AG04450 (cell line): ENCODE measurements at regions not wholly inside any gene's neighbourhood (a gene's known extent, or its start where the extent isn't known, plus 50 kb on each side); places are given as distances from the start of the nearest gene placed in this dataset.
A peak's percentile ranks its signal among the peaks of the same experiment; 100 is the strongest.

Experiments
- CTCF ChIA-PET: fragments of 300-600, 350-600 bp; formaldehyde crosslinking; extraction: SDS; loops from one replicate; lab custom pipeline; 2022; ENCODE audit warnings: antibody characterized with exemption, inconsistent platforms; lab: Charles Lee
- POLR2A ChIA-PET: fragments of 350-600 bp; formaldehyde crosslinking; extraction: SDS; loops from one replicate; lab custom pipeline; 2021; ENCODE audit warnings: antibody characterized with exemption, inconsistent platforms; lab: Yijun Ruan, JAX
- DNase-seq: peaks from one replicate; pipeline ENCODE4 v3.0.0-alpha.2; 2011; ENCODE audit warnings: low read depth, low spot score
- H3K27ac ChIP-seq: one replicate; pipeline ENCODE4 v1.5.1; 2012; ENCODE audit warnings: low read depth, low read length, control low read depth
- H3K27me3 ChIP-seq: one replicate; pipeline ENCODE4 v1.6.0; 2012; ENCODE audit warnings: low read length; ENCODE audit not compliant: control insufficient read depth, insufficient read depth
- H3K4me3 ChIP-seq: 2 replicates; pipeline ENCODE4 v1.5.1; 2011; ENCODE audit warnings: mild to moderate bottlenecking, low read depth, low read length, control low read depth
- H3K9me3 ChIP-seq: 2 replicates; pipeline ENCODE4 v1.5.1; 2012; ENCODE audit warnings: low read length; ENCODE audit not compliant: control insufficient read depth, insufficient read depth
- TF ChIP-seq, protein P1 (sequence below): IDR thresholded peaks from 2 replicates; pipeline ENCODE4 v1.5.1; 2011; ENCODE audit warnings: low read depth, low read length, control low read depth, inconsistent platforms

DNA sequence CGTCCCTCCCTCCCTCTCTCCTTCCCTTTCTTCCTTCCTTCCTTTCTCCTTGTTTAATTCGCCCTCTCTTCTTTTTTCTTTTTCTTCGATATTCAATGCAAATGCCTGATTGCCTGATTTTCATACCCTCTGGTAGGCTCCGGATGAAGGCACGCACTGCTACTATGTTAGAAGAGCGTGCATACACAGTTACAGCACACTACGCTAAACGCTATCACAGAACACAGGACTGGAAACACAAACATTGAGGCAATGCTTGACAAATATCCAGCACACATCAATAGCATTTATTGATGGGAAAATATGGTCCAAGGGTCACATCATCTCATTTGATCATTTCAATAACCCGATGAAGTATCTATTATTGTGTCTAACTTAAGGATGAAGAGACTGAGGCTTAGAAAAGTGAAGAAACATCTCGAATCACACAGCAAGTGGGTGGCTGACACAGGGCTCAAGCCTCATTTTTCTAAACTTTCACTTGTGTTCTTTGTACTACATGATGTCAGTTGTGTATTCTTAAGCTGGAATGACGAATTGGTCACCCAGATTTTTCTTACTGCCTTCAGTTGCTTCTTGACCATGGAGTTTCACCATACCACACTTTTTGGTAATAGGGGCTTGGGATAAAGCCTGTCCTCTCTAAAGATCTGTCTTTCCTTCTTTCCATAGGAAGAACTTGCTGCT lies 101.8 kb downstream of the TRIB2 start:
- H3K27me3 ChIP-seq: no peaks in the 10 kb centered on the region
- ChIA-PET POLR2A (no interaction called here), CTCF (no interaction called here)
- H3K27ac ChIP-seq: peak overlapping the region; percentile 52
- TF ChIP-seq, protein P1, sequence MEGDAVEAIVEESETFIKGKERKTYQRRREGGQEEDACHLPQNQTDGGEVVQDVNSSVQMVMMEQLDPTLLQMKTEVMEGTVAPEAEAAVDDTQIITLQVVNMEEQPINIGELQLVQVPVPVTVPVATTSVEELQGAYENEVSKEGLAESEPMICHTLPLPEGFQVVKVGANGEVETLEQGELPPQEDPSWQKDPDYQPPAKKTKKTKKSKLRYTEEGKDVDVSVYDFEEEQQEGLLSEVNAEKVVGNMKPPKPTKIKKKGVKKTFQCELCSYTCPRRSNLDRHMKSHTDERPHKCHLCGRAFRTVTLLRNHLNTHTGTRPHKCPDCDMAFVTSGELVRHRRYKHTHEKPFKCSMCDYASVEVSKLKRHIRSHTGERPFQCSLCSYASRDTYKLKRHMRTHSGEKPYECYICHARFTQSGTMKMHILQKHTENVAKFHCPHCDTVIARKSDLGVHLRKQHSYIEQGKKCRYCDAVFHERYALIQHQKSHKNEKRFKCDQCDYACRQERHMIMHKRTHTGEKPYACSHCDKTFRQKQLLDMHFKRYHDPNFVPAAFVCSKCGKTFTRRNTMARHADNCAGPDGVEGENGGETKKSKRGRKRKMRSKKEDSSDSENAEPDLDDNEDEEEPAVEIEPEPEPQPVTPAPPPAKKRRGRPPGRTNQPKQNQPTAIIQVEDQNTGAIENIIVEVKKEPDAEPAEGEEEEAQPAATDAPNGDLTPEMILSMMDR: no peak
- DNase-seq: no peak
- no peaks in the 10 kb centered on the region for H3K9me3 ChIP-seq
- no peak overlapping the region for H3K4me3 ChIP-seq

DNA sequence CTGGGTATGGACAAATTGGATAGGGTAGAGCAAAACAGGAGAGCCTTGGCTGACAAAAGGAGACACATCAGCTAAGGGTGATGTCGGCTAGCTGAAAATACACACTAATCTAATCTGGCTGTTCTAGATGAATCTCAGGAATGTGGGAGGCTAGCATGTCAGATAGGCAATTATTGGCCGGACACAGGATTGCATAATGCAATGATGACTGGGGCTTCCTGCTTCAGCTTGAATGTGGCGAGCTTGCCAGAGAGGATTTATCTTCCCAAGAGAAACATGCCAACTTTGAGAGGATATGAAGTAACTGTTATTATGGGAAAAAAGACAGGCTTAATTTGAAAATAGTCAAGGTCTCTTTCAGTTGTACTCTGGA lies 102.4 kb downstream of the TRIB2 start:
- DNase-seq: peak; percentile 95
- TF ChIP-seq, protein P1: no peak
- Histone ChIP-seq H3K9me3 (no peaks in the 10 kb centered on the region), H3K27ac (peak overlapping the region; percentile 52), H3K27me3 (no peaks in the 10 kb centered on the region), H3K4me3 (no peak overlapping the region)
- POLR2A ChIA-PET: no interaction called here
- CTCF ChIA-PET: no interaction called here

DNA sequence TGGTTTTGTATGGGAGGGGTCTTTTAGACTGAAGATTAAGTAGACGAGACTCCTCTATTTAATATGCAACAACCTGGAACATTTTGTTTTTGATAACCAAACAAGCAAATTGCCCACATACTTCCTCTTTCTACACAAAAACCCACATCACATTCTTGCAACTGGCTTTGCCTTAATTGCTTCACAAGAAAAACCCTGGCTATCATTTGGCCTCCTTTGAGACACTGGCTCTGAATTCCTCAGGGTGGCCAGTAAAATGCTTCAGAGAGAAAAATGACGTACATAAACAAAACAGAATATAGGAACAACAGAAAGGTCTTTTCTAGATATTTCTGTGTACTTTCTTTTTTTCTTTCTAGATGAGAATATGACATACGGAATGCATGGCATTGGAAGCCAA lies 103.0 kb downstream of the TRIB2 start:
- POLR2A ChIA-PET: no interaction called here
- TF ChIP-seq, protein P1: no peak
- CTCF ChIA-PET: no interaction called here
- no peak for DNase-seq
- H3K27me3 ChIP-seq: no peaks in the 10 kb centered on the region
- no peak overlapping the region for H3K4me3 ChIP-seq
- H3K9me3 ChIP-seq: no peaks in the 10 kb centered on the region
- peak overlapping the region; percentile 23 for H3K27ac ChIP-seq

DNA sequence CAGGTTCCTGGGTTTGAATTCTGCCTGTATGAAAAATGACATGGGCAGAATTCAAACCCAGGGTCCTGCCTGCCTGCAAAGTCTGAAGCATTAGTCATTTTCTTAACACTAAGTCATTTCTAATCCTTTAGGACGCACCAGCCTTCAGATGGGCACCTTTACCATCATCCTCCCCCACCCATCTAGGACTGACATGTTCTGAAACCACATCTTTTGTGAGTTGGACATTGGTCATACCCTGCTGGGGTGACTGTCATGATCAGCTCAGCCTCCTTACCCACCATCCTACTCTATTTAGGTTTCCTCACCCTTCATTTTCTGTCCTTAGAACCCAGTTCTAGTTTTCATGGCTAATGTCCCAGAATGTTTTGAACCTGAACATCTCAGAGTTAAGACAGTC lies 104.9 kb downstream of the TRIB2 start:
- no peak for DNase-seq
- ChIA-PET POLR2A (no interaction called here), CTCF (no interaction called here)
- Histone ChIP-seq H3K27ac (no peak overlapping the region), H3K4me3 (no peak overlapping the region), H3K9me3 (no peaks in the 10 kb centered on the region), H3K27me3 (no peaks in the 10 kb centered on the region)
- TF ChIP-seq, protein P1: no peak

DNA sequence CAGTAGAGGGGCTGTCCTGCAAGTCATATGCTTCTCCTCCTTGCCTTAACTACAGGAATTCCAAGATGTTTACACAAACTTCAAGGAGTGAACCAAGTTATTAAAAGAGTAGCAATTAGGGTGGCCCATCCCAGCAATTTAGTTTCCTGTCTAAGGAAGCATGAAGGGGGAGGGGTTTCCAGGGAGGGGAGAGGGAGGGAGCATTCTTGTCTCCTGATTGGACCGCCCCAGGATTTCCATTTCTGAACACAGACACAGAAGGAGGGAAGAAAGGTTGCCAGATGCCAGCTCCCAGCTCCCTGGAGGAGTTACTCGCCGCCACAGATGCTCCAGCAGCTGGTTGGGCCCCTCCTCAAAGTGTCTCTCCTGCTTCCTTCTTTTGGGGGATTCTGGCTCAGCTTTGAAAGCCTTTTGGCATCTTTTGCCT lies 107.6 kb downstream of the TRIB2 start:
- TF ChIP-seq, protein P1: no peak
- H3K27me3 ChIP-seq: no peaks in the 10 kb centered on the region
- peak overlapping the region; percentile 24 for H3K27ac ChIP-seq
- ChIA-PET POLR2A (no interaction called here), CTCF (interaction anchor here (2.5 kb wide), 1 partner anchor 107 kb away, joined by 11 read pairs; no protein-coding TSS in a partner anchor)
- DNase-seq: no peak
- H3K9me3 ChIP-seq: no peaks in the 10 kb centered on the region
- H3K4me3 ChIP-seq: no peak overlapping the region
